Right ventricle myocardium superior (tissue), 1 donor: ENCODE measurements at regions not wholly inside any gene's neighbourhood (a gene's known extent, or its start where the extent isn't known, plus 50 kb on each side); places are given as distances from the start of the nearest gene placed in this dataset.
"Not testable (repeated sequence)": the region's sequence is repeated elsewhere in the genome, so short reads cannot be mapped to it uniquely, and the experiment has no call there.

Source experiments
- ATAC-seq: fragments of 200-7000 bp; cut with Tn5 transposase; one replicate; pipeline ENCODE4 v1.9.1; 2020; ENCODE audit warnings: mild to moderate bottlenecking; ENCODE audit not compliant: poor library complexity
- DNase-seq: peaks from one replicate; pipeline ENCODE4 v3.0.0-alpha.2; 2020
- intact Hi-C: fragments of 100-400 bp; cut with DNase I; formaldehyde crosslinking; loops from one replicate; pipeline ENCODE4 v1.11.2; 2022
- donor health status: DM: no; HTN: yes; CAD: no; lungs with severe emphysema.

- intact Hi-C loops: no loop called here
- no peak for DNase-seq
- no peak for ATAC-seq
These were observed 140.3 kb upstream of the ANKRD1 start for GRCh38 chr10:91061187-91061586.

GRCh38 chr10:91061608-91062007 is 140.7 kb upstream of the ANKRD1 start:
- ATAC-seq: peak; percentile 34

GRCh38 chr10:91062091-91062490 is 141.2 kb upstream of the ANKRD1 start:
- intact Hi-C loops: no loop called here
- no peak for ATAC-seq
- DNase-seq: no peak

More at GRCh38 chr10:91061608-91062007, 140.7 kb upstream of the ANKRD1 start:
- DNase-seq: no peak
- intact Hi-C loops: no loop called here

- DNase-seq (no peak), ATAC-seq (no peak)
- intact Hi-C loops: no loop called here
These were observed 148.7 kb upstream of the PCGF5 start for GRCh38 chr10:91071786-91072185.

- intact Hi-C loops: no loop called here
- DNase-seq (no peak), ATAC-seq (no peak)
These were observed 147.0 kb upstream of the PCGF5 start for GRCh38 chr10:91073286-91073979.

GRCh38 chr10:91076991-91077548 is 143.4 kb upstream of the PCGF5 start:
- DNase-seq (no peak), ATAC-seq (peak; percentile 28)
- intact Hi-C loops: no loop called here

- intact Hi-C loops: no loop called here
- peak; percentile 95 for ATAC-seq
- DNase-seq: peak; percentile 89
These were observed 142.9 kb upstream of the PCGF5 start for GRCh38 chr10:91077549-91078071.

GRCh38 chr10:91080776-91081175 is 139.7 kb upstream of the PCGF5 start:
- DNase-seq (no peak), ATAC-seq (no peak)
- intact Hi-C loops: no loop called here

- no peak for ATAC-seq
- intact Hi-C loops: no loop called here
- no peak for DNase-seq
These were observed 138.0 kb upstream of the PCGF5 start for GRCh38 chr10:91082447-91082846.

- DNase-seq: no peak
- peak; percentile 92 for ATAC-seq
- intact Hi-C loops: loop anchor here (5.0 kb wide), 1 partner anchor 164 kb away; no protein-coding TSS in a partner anchor
These were observed 131.9 kb upstream of the PCGF5 start for GRCh38 chr10:91088300-91089140.

GRCh38 chr10:91090761-91091529 is 129.5 kb upstream of the PCGF5 start:
- ATAC-seq (peak; percentile 27), DNase-seq (no peak)
- intact Hi-C loops: no loop called here

GRCh38 chr10:91091780-91092179 is 128.7 kb upstream of the PCGF5 start:
- DNase-seq (no peak), ATAC-seq (no peak)
- intact Hi-C loops: no loop called here

GRCh38 chr10:91096274-91096673 is 124.2 kb upstream of the PCGF5 start:
- DNase-seq (no peak), ATAC-seq (no peak)
- intact Hi-C loops: no loop called here

- intact Hi-C loops: no loop called here
- no peak for DNase-seq
- ATAC-seq: no peak
These were observed 123.2 kb upstream of the PCGF5 start for GRCh38 chr10:91097313-91097712.

- ATAC-seq, intact Hi-C loops: not testable (repeated sequence)
These were observed 122.4 kb upstream of the PCGF5 start for GRCh38 chr10:91098021-91098420.

GRCh38 chr10:91103384-91104192 is 116.9 kb upstream of the PCGF5 start:
- no peak for ATAC-seq
- intact Hi-C loops: no loop called here
- DNase-seq: no peak

More at GRCh38 chr10:91098021-91098420, 122.4 kb upstream of the PCGF5 start:
- DNase-seq: not testable (repeated sequence)

GRCh38 chr10:91104193-91105041 is 116.0 kb upstream of the PCGF5 start:
- DNase-seq (no peak), ATAC-seq (peak; percentile 55)
- intact Hi-C loops: no loop called here
